AG04450 (cell line): ENCODE measurements at regions not wholly inside any gene's neighbourhood (a gene's known extent, or its start where the extent isn't known, plus 50 kb on each side); places are given as distances from the start of the nearest gene placed in this dataset.

Experiments used
- CTCF ChIA-PET: fragments of 300-600, 350-600 bp; formaldehyde crosslinking; extraction: SDS; loops from one replicate; lab custom pipeline; 2022; ENCODE audit warnings: antibody characterized with exemption, inconsistent platforms; lab: Charles Lee
- POLR2A ChIA-PET: fragments of 350-600 bp; formaldehyde crosslinking; extraction: SDS; loops from one replicate; lab custom pipeline; 2021; ENCODE audit warnings: antibody characterized with exemption, inconsistent platforms; lab: Yijun Ruan, JAX
- DNase-seq: peaks from one replicate; pipeline ENCODE4 v3.0.0-alpha.2; 2011; ENCODE audit warnings: low read depth, low spot score
- H3K27ac ChIP-seq: one replicate; pipeline ENCODE4 v1.5.1; 2012; ENCODE audit warnings: low read depth, low read length, control low read depth
- H3K27me3 ChIP-seq: one replicate; pipeline ENCODE4 v1.6.0; 2012; ENCODE audit warnings: low read length; ENCODE audit not compliant: control insufficient read depth, insufficient read depth
- H3K4me3 ChIP-seq: 2 replicates; pipeline ENCODE4 v1.5.1; 2011; ENCODE audit warnings: mild to moderate bottlenecking, low read depth, low read length, control low read depth
- H3K9me3 ChIP-seq: 2 replicates; pipeline ENCODE4 v1.5.1; 2012; ENCODE audit warnings: low read length; ENCODE audit not compliant: control insufficient read depth, insufficient read depth
- TF ChIP-seq, protein P1 (sequence below): IDR thresholded peaks from 2 replicates; pipeline ENCODE4 v1.5.1; 2011; ENCODE audit warnings: low read depth, low read length, control low read depth, inconsistent platforms

- Histone ChIP-seq H3K27ac (no peak overlapping the region), H3K4me3 (no peak overlapping the region), H3K9me3 (no peaks in the 10 kb centered on the region), H3K27me3 (peaks cover 4% of the 10 kb centered on the region)
- ChIA-PET POLR2A (no interaction called here), CTCF (interaction anchor here (0.6 kb wide), 1 partner anchor 13 kb away, joined by 3 read pairs; no protein-coding TSS in a partner anchor)
- no peak for DNase-seq
- TF ChIP-seq, protein P1, sequence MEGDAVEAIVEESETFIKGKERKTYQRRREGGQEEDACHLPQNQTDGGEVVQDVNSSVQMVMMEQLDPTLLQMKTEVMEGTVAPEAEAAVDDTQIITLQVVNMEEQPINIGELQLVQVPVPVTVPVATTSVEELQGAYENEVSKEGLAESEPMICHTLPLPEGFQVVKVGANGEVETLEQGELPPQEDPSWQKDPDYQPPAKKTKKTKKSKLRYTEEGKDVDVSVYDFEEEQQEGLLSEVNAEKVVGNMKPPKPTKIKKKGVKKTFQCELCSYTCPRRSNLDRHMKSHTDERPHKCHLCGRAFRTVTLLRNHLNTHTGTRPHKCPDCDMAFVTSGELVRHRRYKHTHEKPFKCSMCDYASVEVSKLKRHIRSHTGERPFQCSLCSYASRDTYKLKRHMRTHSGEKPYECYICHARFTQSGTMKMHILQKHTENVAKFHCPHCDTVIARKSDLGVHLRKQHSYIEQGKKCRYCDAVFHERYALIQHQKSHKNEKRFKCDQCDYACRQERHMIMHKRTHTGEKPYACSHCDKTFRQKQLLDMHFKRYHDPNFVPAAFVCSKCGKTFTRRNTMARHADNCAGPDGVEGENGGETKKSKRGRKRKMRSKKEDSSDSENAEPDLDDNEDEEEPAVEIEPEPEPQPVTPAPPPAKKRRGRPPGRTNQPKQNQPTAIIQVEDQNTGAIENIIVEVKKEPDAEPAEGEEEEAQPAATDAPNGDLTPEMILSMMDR: no peak
Measured at GRCh38 chr6:14396392-14396791, 278.8 kb downstream of the CD83 start.

DNA sequence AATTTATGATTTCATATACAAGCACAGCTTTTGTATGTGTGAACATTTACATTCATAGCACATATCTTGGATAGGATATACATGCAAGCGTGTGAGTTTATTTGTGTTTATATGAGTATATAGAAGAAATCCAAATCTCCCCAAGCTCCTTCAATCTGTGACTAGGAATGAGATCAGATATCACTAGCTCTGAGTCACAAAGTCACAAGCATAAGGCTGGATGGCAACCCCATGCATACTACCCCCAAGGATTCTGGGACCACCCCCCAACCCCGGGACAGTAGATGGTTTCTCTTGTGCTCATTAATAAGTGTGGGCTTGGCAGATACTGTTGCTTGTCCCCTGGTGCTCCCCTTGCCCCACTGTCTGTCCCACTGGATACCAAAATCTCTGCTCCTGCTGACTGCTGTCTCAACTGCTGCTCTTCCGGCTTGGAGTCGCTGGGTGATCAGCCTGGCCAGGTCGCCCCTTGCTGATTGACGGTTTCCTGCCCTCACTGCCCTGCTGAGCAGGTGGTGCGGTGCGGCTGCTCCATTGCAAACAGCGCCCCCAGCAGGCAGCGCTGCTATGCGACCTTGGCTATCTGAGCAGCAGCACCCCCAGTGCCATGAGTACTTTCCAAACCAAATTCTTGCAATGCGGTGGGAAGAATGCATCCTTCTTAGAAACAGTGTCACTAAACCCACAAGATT, 279.4 kb downstream of the CD83 start:
- TF ChIP-seq, protein P1: peak; percentile 48
- ChIA-PET CTCF (interaction anchor here (0.6 kb wide), 1 partner anchor 14 kb away, joined by 3 read pairs; no protein-coding TSS in a partner anchor), POLR2A (no interaction called here)
- DNase-seq: peak; percentile 16
- Histone ChIP-seq H3K27ac (peak overlapping the region; percentile 35), H3K27me3 (peaks cover 4% of the 10 kb centered on the region), H3K4me3 (no peak overlapping the region), H3K9me3 (no peaks in the 10 kb centered on the region)

DNA sequence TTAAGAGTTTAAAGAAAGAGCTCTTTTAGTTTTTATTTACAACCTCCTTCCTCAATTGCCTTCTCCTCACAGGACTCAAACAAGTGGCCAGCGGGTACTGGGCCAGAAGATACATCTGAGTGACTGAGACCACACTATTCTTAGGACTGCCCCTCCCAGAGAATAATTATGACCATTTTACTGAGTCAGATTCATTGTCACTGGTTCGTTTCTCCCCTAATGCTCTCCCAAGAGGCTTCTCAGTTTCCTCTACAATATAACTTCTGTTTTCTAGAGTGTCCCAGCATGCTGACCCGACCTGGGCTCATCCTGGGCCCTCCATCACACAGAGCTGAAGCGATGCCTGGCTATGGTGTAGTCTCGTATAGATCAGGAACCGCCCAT, 279.9 kb downstream of the CD83 start:
- POLR2A ChIA-PET: no interaction called here
- DNase-seq: no peak
- no peak overlapping the region for H3K4me3 ChIP-seq
- no peaks in the 10 kb centered on the region for H3K9me3 ChIP-seq
- no peak overlapping the region for H3K27ac ChIP-seq
- CTCF ChIA-PET: no interaction called here
- TF ChIP-seq, protein P1: no peak
- H3K27me3 ChIP-seq: peaks cover 4% of the 10 kb centered on the region

DNA sequence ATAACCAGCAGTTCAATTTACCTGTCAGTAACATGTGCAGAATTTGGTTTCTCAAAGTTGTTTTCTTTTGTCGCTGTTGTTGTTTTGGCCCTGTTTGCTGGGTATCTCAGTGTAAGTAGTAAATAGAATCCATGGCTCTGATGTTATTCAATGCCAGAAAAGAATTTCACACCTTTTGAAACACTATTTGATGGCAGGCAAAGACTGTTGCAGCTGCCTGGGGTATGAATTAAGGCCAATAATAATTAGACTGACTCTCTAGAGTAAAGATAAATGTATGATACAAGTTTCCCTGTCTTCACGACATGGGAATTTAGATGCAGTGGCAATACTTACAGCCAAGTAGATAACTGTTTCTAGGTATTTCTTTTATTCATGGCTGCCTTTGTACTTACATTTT, 281.4 kb downstream of the CD83 start:
- TF ChIP-seq, protein P1: no peak
- no peak for DNase-seq
- Histone ChIP-seq H3K4me3 (no peak overlapping the region), H3K27me3 (peaks cover 4% of the 10 kb centered on the region), H3K9me3 (no peaks in the 10 kb centered on the region), H3K27ac (no peak overlapping the region)
- ChIA-PET POLR2A (no interaction called here), CTCF (no interaction called here)

DNA sequence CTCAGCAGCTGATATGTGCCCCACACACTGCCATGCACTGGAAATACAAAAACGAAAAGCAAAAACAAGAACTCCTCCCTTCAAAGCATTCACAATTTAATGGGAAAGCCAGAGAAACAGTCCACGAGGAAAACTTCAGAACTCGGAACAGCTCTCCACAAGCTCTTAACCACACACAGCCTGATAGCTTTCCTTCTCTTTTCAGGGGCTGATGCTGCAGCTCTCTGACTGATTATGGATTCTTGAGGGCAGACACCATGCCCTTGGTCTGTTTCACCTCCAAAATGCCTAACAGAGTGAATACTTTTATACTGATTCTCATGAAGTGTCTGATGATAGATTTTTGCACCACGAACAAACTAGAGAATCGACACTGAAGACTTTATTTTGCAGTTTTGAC, 282.1 kb downstream of the CD83 start:
- no peak for DNase-seq
- CTCF ChIA-PET: no interaction called here
- TF ChIP-seq, protein P1: no peak
- Histone ChIP-seq H3K4me3 (no peak overlapping the region), H3K9me3 (no peaks in the 10 kb centered on the region), H3K27ac (no peak overlapping the region), H3K27me3 (peaks cover 2% of the 10 kb centered on the region)
- POLR2A ChIA-PET: no interaction called here
